ENCODE measurements at regions not wholly inside any gene's neighbourhood (a gene's known extent, or its start where the extent isn't known, plus 50 kb on each side); places are given as distances from the start of the nearest gene placed in this dataset.

- H3K9ac ChIP-seq (ENCODE audit: low read length): no peak overlapping the region
- H2AFZ ChIP-seq (ENCODE audit: low read length): no peak overlapping the region
- H3F3A ChIP-seq (ENCODE audit: insufficient read depth, low read length): no peaks in the 10 kb centered on the region
- TF ChIP-seq EZH2 (IDR thresholded peaks at IDR 0.05; ENCODE audit: borderline replicate concordance, low read length): no peak
- TF ChIP-seq, protein P1, sequence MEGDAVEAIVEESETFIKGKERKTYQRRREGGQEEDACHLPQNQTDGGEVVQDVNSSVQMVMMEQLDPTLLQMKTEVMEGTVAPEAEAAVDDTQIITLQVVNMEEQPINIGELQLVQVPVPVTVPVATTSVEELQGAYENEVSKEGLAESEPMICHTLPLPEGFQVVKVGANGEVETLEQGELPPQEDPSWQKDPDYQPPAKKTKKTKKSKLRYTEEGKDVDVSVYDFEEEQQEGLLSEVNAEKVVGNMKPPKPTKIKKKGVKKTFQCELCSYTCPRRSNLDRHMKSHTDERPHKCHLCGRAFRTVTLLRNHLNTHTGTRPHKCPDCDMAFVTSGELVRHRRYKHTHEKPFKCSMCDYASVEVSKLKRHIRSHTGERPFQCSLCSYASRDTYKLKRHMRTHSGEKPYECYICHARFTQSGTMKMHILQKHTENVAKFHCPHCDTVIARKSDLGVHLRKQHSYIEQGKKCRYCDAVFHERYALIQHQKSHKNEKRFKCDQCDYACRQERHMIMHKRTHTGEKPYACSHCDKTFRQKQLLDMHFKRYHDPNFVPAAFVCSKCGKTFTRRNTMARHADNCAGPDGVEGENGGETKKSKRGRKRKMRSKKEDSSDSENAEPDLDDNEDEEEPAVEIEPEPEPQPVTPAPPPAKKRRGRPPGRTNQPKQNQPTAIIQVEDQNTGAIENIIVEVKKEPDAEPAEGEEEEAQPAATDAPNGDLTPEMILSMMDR (IDR thresholded peaks at IDR 0.05; ENCODE audit: low read length): no peak
- no peak overlapping the region for H3K4me2 ChIP-seq (ENCODE audit: low read length)
- H3K9me2 ChIP-seq (ENCODE audit: low read depth, low read length): no peaks in the 10 kb centered on the region
- no peaks in the 10 kb centered on the region for H3K9me3 ChIP-seq (ENCODE audit: low read length)
- H3K36me3 ChIP-seq (ENCODE audit: insufficient read depth, low read length): no peaks in the 10 kb centered on the region
- H3K27ac ChIP-seq (ENCODE audit: low read depth, low read length, poor library complexity, severe bottlenecking): no peak overlapping the region
- no peak overlapping the region for H3K4me3 ChIP-seq (ENCODE audit: low read depth, low read length, poor library complexity, severe bottlenecking)
- H4K20me1 ChIP-seq (ENCODE audit: insufficient read depth, low read length): no peaks in the 10 kb centered on the region
- H3K4me1 ChIP-seq (ENCODE audit: insufficient read depth, low read length, severe bottlenecking): no peaks in the 10 kb centered on the region
- no peaks in the 10 kb centered on the region for H3K79me2 ChIP-seq (ENCODE audit: insufficient read depth, low read length)
- no peaks in the 10 kb centered on the region for H3K27me3 ChIP-seq (ENCODE audit: insufficient read depth, low read length)
Observed at GRCh38 chr12:127571578-127571977, 695.4 kb upstream of the TMEM132C start.

DNA sequence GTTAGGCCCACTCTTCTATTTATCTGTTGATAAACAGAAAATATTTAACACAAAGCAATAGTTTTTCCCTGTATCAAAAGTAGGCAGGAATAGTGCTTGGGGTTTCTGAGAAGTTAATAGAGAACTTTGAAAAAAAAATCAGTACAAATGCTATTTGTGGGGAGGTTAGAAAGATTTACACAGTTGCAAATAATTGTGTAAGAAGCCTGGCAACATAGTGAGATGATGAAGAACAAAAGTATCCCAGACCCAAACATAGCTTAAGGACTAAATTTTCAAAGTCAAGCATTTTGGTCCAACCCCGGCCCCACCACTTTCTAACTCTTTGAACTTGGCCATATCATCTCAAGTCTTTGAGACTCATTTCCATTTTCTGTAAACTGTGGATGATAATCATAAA lies 687.5 kb upstream of the TMEM132C start:
- Histone ChIP-seq H2AFZ (ENCODE audit: low read length) (no peak overlapping the region), H4K20me1 (ENCODE audit: insufficient read depth, low read length) (no peaks in the 10 kb centered on the region), H3K36me3 (ENCODE audit: insufficient read depth, low read length) (no peaks in the 10 kb centered on the region), H3K27ac (ENCODE audit: low read depth, low read length, poor library complexity, severe bottlenecking) (no peak overlapping the region), H3K79me2 (ENCODE audit: insufficient read depth, low read length) (no peaks in the 10 kb centered on the region), H3K9me3 (ENCODE audit: low read length) (no peaks in the 10 kb centered on the region), H3K4me1 (ENCODE audit: insufficient read depth, low read length, severe bottlenecking) (no peaks in the 10 kb centered on the region), H3K9ac (ENCODE audit: low read length) (no peak overlapping the region), H3F3A (ENCODE audit: insufficient read depth, low read length) (no peaks in the 10 kb centered on the region), H3K4me2 (ENCODE audit: low read length) (no peak overlapping the region), H3K27me3 (ENCODE audit: insufficient read depth, low read length) (no peaks in the 10 kb centered on the region), H3K4me3 (ENCODE audit: low read depth, low read length, poor library complexity, severe bottlenecking) (no peak overlapping the region), H3K9me2 (ENCODE audit: low read depth, low read length) (no peaks in the 10 kb centered on the region)
- TF ChIP-seq, protein P1 (IDR thresholded peaks at IDR 0.05; ENCODE audit: low read length): no peak

DNA sequence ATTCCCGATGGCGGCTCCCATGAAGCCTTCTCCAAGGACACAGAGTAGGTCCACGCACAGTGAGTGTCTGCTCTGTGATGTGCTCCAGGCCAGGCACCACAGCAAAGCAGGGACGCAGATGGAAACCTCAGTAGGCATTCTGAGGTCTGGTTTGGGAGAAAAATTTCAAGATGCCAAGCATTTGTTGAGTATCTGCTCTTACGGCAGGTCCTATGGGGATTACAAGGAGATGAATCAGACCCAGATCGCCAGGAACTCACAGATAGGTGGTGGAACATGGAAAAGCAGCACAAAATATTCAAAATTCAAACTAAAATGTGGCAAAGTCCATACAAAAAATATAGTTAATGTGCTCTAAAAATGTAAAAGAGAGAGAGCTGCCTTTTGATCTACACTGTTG lies 684.9 kb upstream of the TMEM132C start:
- Histone ChIP-seq H3K4me1 (ENCODE audit: insufficient read depth, low read length, severe bottlenecking) (no peaks in the 10 kb centered on the region), H2AFZ (ENCODE audit: low read length) (no peak overlapping the region), H3F3A (ENCODE audit: insufficient read depth, low read length) (no peaks in the 10 kb centered on the region), H3K36me3 (ENCODE audit: insufficient read depth, low read length) (no peaks in the 10 kb centered on the region), H3K9ac (ENCODE audit: low read length) (no peak overlapping the region), H3K27ac (ENCODE audit: low read depth, low read length, poor library complexity, severe bottlenecking) (no peak overlapping the region), H3K27me3 (ENCODE audit: insufficient read depth, low read length) (no peaks in the 10 kb centered on the region), H3K9me2 (ENCODE audit: low read depth, low read length) (no peaks in the 10 kb centered on the region), H3K79me2 (ENCODE audit: insufficient read depth, low read length) (no peaks in the 10 kb centered on the region), H3K9me3 (ENCODE audit: low read length) (0 out of 2 replicates have a peak, but pooled peaks cover 3% of the 10 kb centered on the region), H3K4me3 (ENCODE audit: low read depth, low read length, poor library complexity, severe bottlenecking) (no peak overlapping the region), H4K20me1 (ENCODE audit: insufficient read depth, low read length) (no peaks in the 10 kb centered on the region), H3K4me2 (ENCODE audit: low read length) (no peak overlapping the region)
- no peak for TF ChIP-seq EZH2 (IDR thresholded peaks at IDR 0.05; ENCODE audit: borderline replicate concordance, low read length)
- TF ChIP-seq, protein P1 (IDR thresholded peaks at IDR 0.05; ENCODE audit: low read length): no peak
